Effector memory CD8-positive, alpha-beta T cell (primary cell): ENCODE measurements at regions not wholly inside any gene's neighbourhood (a gene's known extent, or its start where the extent isn't known, plus 50 kb on each side); places are given as distances from the start of the nearest gene placed in this dataset.
"Not testable (repeated sequence)": the region's sequence is repeated elsewhere in the genome, so short reads cannot be mapped to it uniquely, and the experiment has no call there.

Experiments
- ATAC-seq: fragments of 150-1000 bp; cut with Tn5 transposase; replicated peaks from 2 replicates; pipeline ENCODE4 v1.10.0; 2021; ENCODE audit warnings: mild to moderate bottlenecking, moderate library complexity
- DNase-seq, 3 experiments: peaks; one replicate each; pipeline ENCODE4 v3.0.0; 2021
- H3K27ac Mint-ChIP-seq, 2 donors: one replicate each; pipeline ENCODE4 v1.8.0; 2022; ENCODE audit warnings: mild to moderate bottlenecking in 2 of 2, mixed read lengths in 2 of 2, moderate library complexity in 2 of 2
- H3K27me3 Mint-ChIP-seq, 2 donors: one replicate each; pipeline ENCODE4 v1.8.0; 2022; ENCODE audit warnings: mixed read lengths in 2 of 2
- H3K36me3 Mint-ChIP-seq: one replicate; pipeline ENCODE4 v1.8.0; 2022; ENCODE audit warnings: mild to moderate bottlenecking, moderate library complexity, mixed read lengths; ENCODE audit not compliant: insufficient read depth
- H3K4me1 Mint-ChIP-seq, 2 donors: one replicate each; pipeline ENCODE4 v1.8.0; 2022; ENCODE audit warnings: low read depth in 2 of 2, mixed read lengths in 2 of 2
- H3K4me3 Mint-ChIP-seq, 2 donors: one replicate each; pipeline ENCODE4 v1.8.0; 2022; ENCODE audit warnings: mild to moderate bottlenecking in 2 of 2, mixed read lengths in 2 of 2, moderate library complexity in 2 of 2
- H3K9me3 Mint-ChIP-seq, 2 donors: one replicate each; pipeline ENCODE4 v1.8.0; 2022; ENCODE audit warnings: mixed read lengths in 2 of 2

DNA sequence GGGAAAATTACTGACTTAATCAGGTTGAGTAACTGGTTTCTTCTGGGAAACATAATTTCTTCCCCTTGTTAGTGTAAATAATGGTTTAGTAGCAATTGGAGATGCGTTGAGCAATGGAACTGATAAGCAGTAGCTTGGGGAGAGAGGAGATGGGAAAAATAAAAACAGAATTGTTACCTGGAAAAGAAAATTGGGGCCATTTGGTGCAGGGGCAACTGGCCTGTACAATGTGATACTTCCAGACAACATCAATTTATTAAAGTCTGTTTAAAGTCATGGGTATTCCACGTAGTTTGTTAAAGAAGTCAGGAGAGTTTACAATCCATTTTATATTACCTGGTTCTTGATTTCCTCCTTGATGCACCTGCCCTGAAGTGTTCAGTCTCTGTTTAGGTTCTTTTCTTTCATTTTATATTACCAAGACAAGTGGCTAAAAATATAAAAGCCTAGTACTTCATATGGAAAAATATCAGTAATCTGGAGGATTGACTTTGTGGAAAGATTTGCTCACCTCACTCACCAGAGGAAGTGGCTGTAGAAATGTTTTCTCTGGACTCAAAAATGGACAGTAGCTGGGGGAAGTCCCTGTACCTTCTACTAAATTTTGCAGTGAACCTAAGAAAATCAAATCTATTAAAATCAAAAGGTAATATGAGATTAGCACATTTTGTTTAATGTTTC, 161.0 kb downstream of the DDX1 start:
- no peaks in the 10 kb centered on the region for H3K4me1 Mint-ChIP-seq

DNA sequence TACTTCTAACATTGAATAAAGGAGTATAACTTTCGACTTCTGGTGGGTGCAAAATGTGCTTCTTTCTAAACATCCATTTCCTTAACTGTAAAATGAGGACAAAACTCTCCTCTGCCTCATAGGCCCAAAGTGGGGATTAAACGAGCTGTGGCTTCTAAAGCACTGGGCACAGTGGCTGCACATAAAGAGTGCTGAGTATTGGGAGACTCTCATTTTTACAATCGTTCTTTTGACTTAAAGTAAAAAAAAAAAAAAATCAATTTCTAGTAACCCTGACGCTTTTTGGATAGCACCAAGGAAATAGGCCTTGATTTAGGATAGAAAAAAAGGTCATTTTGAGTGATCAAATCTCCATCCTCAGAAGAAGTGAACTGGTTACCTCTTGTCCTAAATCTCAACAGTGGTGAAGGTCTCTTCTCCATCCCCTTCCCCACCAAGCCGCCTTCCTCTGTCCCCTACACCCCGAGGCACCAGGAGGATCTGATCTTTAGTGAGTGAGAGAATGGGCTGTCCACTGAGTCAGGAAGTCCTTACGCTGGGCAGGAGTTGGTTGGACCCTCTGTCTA, 161.6 kb downstream of the DDX1 start:
- H3K36me3 Mint-ChIP-seq = no peaks in the 10 kb centered on the region
- no peak overlapping the region for H3K4me3 Mint-ChIP-seq
- peaks cover 10 to 19% of the 10 kb centered on the region in 2 donors for H3K27me3 Mint-ChIP-seq
- no peaks in the 10 kb centered on the region for H3K9me3 Mint-ChIP-seq
- ATAC-seq (no peak), DNase-seq (no peak)
- H3K27ac Mint-ChIP-seq = no peak overlapping the region
- H3K4me1 Mint-ChIP-seq = no peaks in the 10 kb centered on the region

More for the DNA sequence above, 161.0 kb downstream of the DDX1 start:
- no peak overlapping the region for H3K27ac Mint-ChIP-seq
- H3K4me3 Mint-ChIP-seq = no peak overlapping the region
- no peak for ATAC-seq
- peaks cover 4 to 19% of the 10 kb centered on the region in 2 donors for H3K27me3 Mint-ChIP-seq
- no peaks in the 10 kb centered on the region for H3K9me3 Mint-ChIP-seq
- DNase-seq = no peak
- no peaks in the 10 kb centered on the region for H3K36me3 Mint-ChIP-seq

DNA sequence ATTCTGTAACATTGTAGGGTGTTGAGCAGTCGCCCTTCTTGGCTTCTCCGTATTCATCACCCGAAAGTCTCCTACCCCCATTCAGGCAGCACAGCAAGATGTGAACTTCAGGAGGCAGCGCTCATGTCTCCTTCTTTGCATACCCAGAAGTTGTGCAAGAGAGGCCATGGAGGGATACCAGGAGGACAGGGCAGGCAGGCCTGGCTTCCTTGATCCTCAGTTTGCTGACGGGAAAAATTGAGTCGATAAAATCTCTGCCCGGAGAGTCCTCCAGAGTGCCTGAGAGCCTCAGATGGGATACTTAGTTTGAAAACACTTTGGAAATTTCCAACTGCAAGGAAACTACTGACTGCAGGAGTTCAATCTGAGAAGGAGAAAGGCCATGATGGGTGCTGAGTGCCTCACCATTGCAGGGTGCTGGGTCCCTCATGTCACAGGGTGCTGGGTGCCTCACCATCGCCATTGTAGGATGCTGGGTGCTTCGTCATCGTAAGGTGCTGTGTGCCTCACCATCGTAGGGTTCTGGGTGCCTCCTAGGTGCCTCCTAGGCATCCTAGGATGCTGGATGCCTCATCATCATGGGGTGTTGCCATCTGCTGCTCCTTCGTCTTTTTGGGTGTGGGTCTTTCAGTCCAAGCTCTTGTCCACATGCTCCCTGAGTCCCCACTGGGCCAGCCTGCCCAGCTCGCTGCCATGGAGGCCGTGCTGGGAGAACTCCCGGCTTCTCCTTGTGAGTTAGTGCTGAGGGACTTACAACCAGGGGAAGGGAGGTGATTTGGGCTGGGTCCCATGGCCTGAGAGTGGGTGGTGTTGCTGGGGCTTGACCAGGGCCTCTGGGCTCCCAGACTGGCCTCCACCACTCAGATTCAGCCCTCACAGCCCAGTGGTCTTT, 162.4 kb downstream of the DDX1 start:
- no peaks in the 10 kb centered on the region for H3K9me3 Mint-ChIP-seq
- ATAC-seq = no peak

DNA sequence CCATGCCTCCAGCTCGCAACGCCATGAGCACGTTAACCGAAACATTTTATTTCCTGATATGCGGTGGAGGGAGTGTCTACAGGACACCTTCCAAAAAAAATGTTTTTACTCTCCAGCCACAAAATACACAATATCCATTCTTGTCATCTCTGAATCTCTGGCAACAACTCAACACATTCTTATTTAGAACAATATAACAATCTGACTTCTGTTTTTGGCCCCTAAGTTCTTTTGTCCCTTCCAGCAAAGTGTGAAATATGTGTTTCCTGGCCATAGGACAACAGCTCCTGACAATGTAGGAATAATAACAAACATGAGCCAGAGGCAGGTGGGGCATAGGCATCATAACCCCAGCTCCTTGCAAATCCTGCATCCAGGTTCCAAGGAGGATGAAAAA, 163.0 kb downstream of the DDX1 start:
- no peaks in the 10 kb centered on the region for H3K9me3 Mint-ChIP-seq
- ATAC-seq (no peak), DNase-seq (no peak)
- no peaks in the 10 kb centered on the region for H3K36me3 Mint-ChIP-seq
- no peaks in the 10 kb centered on the region for H3K4me1 Mint-ChIP-seq
- H3K27ac Mint-ChIP-seq = no peak overlapping the region
- no peak overlapping the region for H3K4me3 Mint-ChIP-seq
- H3K27me3 Mint-ChIP-seq = peaks cover 15 to 19% of the 10 kb centered on the region in 2 donors

More for the DNA sequence above, 162.4 kb downstream of the DDX1 start:
- no peak overlapping the region for H3K27ac Mint-ChIP-seq
- H3K36me3 Mint-ChIP-seq = no peaks in the 10 kb centered on the region
- no peak overlapping the region for H3K4me3 Mint-ChIP-seq
- H3K27me3 Mint-ChIP-seq = peaks cover 15 to 19% of the 10 kb centered on the region in 2 donors
- DNase-seq = no peak
- no peaks in the 10 kb centered on the region for H3K4me1 Mint-ChIP-seq

DNA sequence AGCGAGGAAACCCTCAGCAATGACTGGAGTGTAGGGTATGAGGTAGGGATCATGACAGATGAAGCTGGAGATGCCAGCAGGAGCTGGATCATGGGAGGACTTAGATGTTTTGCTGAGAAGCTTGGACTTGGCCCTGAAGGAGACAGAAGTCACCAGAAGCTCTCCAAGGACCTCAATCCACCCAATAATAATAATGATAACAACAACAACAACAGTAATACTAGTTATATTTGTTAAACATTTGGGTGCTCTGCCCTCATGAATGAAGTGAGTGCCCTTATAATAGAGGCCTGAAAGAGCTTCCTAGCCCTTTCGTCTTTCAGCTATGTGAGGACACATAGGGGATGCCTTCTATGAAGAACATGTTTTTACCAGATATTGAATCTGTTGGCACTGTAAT, 163.9 kb downstream of the DDX1 start:
- DNase-seq = no peak
- Mint-ChIP-seq H3K27ac (no peak overlapping the region), H3K9me3 (no peaks in the 10 kb centered on the region), H3K4me1 (no peaks in the 10 kb centered on the region), H3K36me3 (no peaks in the 10 kb centered on the region), H3K4me3 (no peak overlapping the region), H3K27me3 (peaks cover 15 to 19% of the 10 kb centered on the region in 2 donors)
- ATAC-seq = no peak

DNA sequence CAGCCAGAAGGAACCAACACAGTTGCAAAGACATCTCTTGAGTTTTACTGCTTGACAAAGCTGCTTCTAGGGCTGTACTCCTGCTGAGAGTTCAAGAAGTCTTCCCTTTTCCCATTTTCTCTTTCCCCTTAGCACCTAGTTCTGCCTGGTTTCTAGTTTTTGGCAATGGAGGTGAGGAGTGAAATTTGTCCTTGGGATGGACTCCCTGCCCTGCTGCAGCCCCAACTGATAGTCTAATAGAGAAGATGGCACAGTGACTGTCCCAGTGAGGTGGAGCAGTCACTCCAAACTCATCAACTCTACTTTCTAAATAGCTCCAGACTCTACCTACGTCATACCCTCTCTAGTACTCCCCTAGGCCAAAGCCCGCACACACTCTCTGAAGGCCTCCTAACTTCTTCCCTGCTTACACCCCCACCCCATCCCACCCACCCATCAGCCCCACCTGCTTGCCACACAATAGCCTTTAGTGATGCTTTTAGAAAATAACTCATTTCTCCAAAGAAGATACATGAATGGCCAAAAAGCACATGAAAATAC, 164.4 kb downstream of the DDX1 start:
- DNase-seq (no peak), ATAC-seq (no peak)
- H3K9me3 Mint-ChIP-seq = no peaks in the 10 kb centered on the region
- H3K36me3 Mint-ChIP-seq = no peaks in the 10 kb centered on the region
- H3K4me1 Mint-ChIP-seq = no peaks in the 10 kb centered on the region
- no peak overlapping the region for H3K27ac Mint-ChIP-seq
- H3K4me3 Mint-ChIP-seq = no peak overlapping the region
- H3K27me3 Mint-ChIP-seq = peaks cover 18 to 22% of the 10 kb centered on the region in 2 donors

DNA sequence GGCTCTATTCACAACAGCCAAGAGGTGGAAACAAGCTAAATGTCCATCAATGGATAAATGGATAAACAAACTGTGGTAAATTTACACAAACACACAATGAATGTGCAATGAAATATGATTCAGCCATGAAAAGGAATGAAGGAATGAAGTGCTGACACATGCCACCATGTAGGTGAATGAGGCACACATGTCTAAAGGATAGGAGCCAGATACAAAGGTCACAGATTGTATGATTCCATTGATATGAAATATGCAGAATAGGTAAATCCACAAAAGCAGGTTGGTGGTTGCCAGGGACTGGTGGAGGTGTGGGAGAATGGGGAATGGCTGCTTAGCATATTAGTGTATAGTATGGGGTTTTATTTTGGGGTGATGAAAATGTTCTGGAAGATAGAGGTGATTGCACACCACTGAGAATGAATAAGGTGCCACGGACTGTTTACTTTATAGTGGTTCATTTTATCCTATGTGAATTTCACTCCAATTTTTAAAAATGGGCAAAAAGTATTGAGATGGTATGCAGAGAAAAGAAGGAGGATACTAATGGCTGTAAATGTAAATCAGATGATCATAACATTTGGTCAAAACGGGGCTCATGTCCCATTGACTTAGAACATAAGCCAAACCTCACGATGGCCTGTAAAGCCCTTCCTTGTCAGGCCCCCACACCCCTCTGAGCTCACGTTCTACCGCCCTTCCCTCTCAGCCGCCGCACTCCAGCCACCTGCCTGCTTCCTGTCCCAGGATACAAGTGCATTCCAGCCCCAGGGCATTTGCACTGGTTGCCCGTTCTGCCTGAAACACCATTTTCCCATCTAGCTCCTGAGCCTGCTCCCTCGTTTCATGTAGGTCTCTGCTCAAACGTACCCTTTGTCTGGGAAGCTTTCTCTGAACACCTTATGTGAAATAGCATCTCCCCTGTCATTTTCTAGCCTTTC, 165.5 kb downstream of the DDX1 start:
- H3K36me3 Mint-ChIP-seq = no peaks in the 10 kb centered on the region
- H3K27me3 Mint-ChIP-seq = peaks cover 19 to 23% of the 10 kb centered on the region in 2 donors
- H3K4me1 Mint-ChIP-seq = no peaks in the 10 kb centered on the region
- DNase-seq (no peak), ATAC-seq (no peak)
- no peak overlapping the region for H3K27ac Mint-ChIP-seq
- no peak overlapping the region for H3K4me3 Mint-ChIP-seq
- H3K9me3 Mint-ChIP-seq = no peaks in the 10 kb centered on the region

DNA sequence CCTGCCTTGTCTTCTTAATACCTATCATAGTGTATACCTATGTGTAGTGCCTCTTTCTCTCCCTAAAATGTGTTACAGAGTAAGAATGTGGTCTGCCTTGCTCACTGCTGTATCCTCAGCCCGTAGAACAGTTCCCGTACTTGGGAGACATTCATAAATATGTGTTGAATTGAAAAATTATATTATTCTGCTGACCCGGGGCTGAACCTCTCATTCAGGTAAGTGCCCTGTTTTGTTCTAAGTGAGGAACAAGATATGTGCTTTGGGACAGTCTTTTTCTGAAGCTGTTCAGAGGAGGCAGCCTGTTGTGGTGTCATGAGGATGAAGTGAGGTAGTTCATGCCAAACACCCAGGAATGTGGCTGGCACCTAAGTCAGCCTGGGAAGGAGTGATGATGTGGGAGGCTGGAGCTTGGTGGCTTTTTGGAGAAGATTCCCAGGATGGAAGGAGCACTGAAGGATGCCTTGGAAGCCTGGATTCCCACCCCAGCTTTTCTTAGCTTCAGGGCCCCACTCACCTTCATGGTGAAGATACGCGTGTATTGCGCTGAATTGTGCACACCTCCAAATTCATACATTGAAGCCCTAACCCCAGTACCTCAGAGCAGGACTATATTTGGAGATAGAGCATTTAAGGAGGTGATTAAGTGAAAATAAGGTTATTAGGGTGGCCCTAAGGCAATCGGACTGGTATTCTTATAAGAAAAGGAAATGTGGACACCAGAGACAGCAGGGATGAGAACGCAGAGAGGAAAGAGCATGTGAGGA, 166.3 kb downstream of the DDX1 start:
- DNase-seq (no peak), ATAC-seq (no peak)
- no peaks in the 10 kb centered on the region for H3K36me3 Mint-ChIP-seq
- no peaks in the 10 kb centered on the region for H3K9me3 Mint-ChIP-seq
- no peak overlapping the region for H3K27ac Mint-ChIP-seq
- no peak overlapping the region for H3K4me3 Mint-ChIP-seq
- H3K4me1 Mint-ChIP-seq = no peaks in the 10 kb centered on the region
- H3K27me3 Mint-ChIP-seq = peaks cover 12 to 23% of the 10 kb centered on the region in 2 donors

DNA sequence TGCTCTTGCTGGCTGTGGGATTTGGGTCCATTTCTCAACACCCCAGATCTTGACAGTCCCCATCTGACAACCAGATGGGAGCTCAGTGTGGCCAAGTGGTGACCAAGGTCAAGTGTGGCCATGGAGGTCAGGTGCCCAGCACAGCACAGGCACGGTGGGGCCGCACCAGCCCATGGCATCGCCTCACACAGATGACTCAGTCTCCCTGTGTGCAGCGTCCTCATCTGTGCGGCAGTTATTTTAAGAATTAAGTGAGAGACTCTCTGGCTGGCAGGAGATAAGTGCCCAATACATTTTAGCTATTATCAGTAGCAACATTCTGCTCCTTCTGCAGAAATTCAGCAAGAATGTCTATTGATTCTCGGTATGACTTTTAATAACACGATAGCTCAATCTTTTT, 167.2 kb downstream of the DDX1 start:
- ATAC-seq = no peak
- H3K9me3 Mint-ChIP-seq = no peaks in the 10 kb centered on the region
- peaks cover 12 to 23% of the 10 kb centered on the region in 2 donors for H3K27me3 Mint-ChIP-seq
- no peaks in the 10 kb centered on the region for H3K36me3 Mint-ChIP-seq
- H3K4me3 Mint-ChIP-seq = no peak overlapping the region
- H3K27ac Mint-ChIP-seq = no peak overlapping the region
- no peak for DNase-seq
- no peaks in the 10 kb centered on the region for H3K4me1 Mint-ChIP-seq

DNA sequence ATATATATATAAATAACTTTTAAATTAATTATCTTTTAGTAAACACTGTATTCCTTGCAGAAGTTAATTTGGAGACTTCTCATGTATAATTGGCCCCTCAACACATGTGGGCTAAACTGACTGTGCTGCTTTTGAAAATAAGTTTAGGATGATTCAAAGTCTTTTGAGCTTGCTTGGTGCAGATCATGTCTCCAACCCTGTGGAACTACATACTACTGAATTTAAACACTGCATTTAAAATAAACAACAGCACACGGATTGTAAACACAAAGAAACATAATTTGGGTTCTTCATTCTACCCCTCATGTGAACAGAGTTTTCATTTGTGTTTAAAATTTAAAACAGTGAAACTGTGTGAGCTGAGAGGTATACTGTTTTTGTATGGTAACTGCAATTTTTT, 167.7 kb downstream of the DDX1 start:
- Mint-ChIP-seq H3K4me3 (no peak overlapping the region), H3K27me3 (peaks cover 14 to 23% of the 10 kb centered on the region in 2 donors), H3K27ac (no peak overlapping the region), H3K36me3 (no peaks in the 10 kb centered on the region), H3K9me3 (no peaks in the 10 kb centered on the region), H3K4me1 (no peaks in the 10 kb centered on the region)
- DNase-seq (no peak), ATAC-seq (no peak)

DNA sequence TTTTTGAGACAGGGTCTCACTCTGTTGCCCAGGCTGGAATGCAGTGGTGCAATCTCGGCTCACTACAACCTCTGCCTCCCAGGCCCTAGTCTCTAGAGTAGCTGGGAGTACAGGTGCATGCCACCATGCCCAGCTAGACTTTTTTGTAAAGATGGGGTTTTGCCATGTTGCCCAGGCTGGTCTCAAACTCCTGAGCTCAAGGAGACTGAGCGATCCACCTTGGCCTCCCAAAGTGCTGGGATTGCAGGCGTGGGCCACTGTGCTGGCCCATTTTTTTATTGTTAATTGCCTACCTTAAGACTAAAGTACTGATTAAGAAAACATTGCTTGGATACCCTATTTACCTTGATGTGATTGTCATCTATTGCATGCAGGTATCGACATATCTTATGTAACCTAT, 168.1 kb downstream of the DDX1 start:
- not testable (repeated sequence) for ATAC-seq, H3K9me3 Mint-ChIP-seq, H3K36me3 Mint-ChIP-seq, H3K27ac Mint-ChIP-seq, DNase-seq, H3K4me1 Mint-ChIP-seq, H3K4me3 Mint-ChIP-seq
- H3K27me3 Mint-ChIP-seq = peaks cover 18 to 23% of the 10 kb centered on the region in 2 donors

DNA sequence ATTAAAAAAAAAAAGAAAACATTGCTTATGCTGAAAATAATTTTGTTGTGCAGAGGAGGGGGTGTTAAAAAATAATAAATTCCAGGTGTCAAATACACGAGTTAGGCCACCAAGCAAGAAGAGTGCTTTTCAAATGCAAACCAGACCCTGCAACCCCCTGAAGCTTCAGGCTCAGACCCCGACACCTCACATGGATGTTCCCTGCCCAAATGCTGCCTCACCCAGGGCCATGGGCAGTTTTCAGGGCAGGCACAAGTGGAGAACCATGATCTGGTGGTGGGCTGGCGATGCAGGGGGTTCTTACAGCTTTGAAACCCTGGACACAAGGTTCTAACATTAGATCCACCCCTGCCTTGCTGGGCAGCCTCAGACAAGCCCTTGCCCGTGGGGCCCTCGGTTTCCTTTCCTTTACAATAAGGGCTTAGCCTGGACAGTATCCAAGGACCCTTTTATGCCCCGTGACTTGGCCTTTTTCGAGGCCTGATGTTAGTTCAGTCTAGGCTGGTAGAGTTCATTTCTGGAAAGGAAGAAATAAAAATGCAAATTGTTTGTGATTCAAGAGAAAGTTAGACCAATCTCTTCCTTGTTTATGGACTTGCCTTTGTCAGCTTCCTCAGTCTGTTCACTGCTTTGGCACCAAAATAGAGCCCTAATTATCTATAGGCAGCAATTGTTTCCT, 168.7 kb downstream of the DDX1 start:
- no peaks in the 10 kb centered on the region for H3K9me3 Mint-ChIP-seq
- no peak overlapping the region for H3K4me3 Mint-ChIP-seq
- H3K36me3 Mint-ChIP-seq = no peaks in the 10 kb centered on the region
- no peaks in the 10 kb centered on the region for H3K4me1 Mint-ChIP-seq
- DNase-seq = no peak
- peaks cover 20 to 23% of the 10 kb centered on the region in 2 donors for H3K27me3 Mint-ChIP-seq
- no peak for ATAC-seq
- H3K27ac Mint-ChIP-seq = no peak overlapping the region
